H1 (cell line): ENCODE measurements at regions not wholly inside any gene's neighbourhood (a gene's known extent, or its start where the extent isn't known, plus 50 kb on each side); places are given as distances from the start of the nearest gene placed in this dataset.
A peak's percentile ranks its signal among the peaks of the same experiment; 100 is the strongest.

Experiments used
- CTCF ChIA-PET: fragments of 300-600 bp; sonication (Branson Sonifier 250); formaldehyde crosslinking; loops from one replicate; lab custom pipeline; 2021; ENCODE audit not compliant: partially characterized antibody; lab: Charles Lee
- POLR2A ChIA-PET: fragments of 300-600 bp; sonication (Branson Sonifier 250); formaldehyde crosslinking; loops from one replicate; lab custom pipeline; 2021; ENCODE audit warnings: inconsistent platforms; ENCODE audit not compliant: partially characterized antibody; lab: Charles Lee
- DNase-seq, 2 experiments: peaks; one replicate each; pipeline versions ENCODE4 v3.0.0 to v3.0.0-alpha.2; 2010 to 2022; ENCODE audit warnings: low spot score in 2 of 2, low read depth in 1 of 2, mixed read lengths in 1 of 2
- FAIRE-seq: peaks from 2 replicates; lab custom pipeline; 2011; peaks lifted over from hg19 to GRCh38; lab: Jason Lieb, UNC
- H2AFZ ChIP-seq: 2 replicates; pipeline ENCODE4 v1.8.1; 2012; ENCODE audit warnings: low read length, inconsistent platforms
- H2AK5ac ChIP-seq: 2 replicates; pipeline ENCODE4 v1.6.1; 2013; ENCODE audit warnings: low read depth, low read length
- H2BK120ac ChIP-seq: replicated peaks from 2 replicates; pipeline ENCODE3; 2013; ENCODE audit warnings: low read depth, low read length, inconsistent platforms
- H2BK12ac ChIP-seq: 2 replicates; pipeline ENCODE4 v1.6.1; 2013; ENCODE audit warnings: low read depth, low read length
- H2BK15ac ChIP-seq: 2 replicates; pipeline ENCODE4 v1.6.1; 2013; ENCODE audit warnings: low read length
- H2BK20ac ChIP-seq: 2 replicates; pipeline ENCODE4 v1.6.1; 2013; ENCODE audit warnings: low read length
- H2BK5ac ChIP-seq: 2 replicates; pipeline ENCODE4 v1.6.1; 2013; ENCODE audit warnings: low read depth, low read length
- H3K14ac ChIP-seq: 2 replicates; pipeline ENCODE4 v1.6.1; 2013; ENCODE audit warnings: inconsistent platforms; ENCODE audit not compliant: insufficient read length
- H3K18ac ChIP-seq: 2 replicates; pipeline ENCODE4 v1.6.1; 2013; ENCODE audit warnings: low read length; ENCODE audit errors: extremely low read depth
- H3K23ac ChIP-seq: 2 replicates; pipeline ENCODE4 v1.6.1; 2013; ENCODE audit warnings: inconsistent platforms; ENCODE audit not compliant: insufficient read length
- H3K23me2 ChIP-seq: 2 replicates; pipeline ENCODE4 v1.6.1; 2013; ENCODE audit warnings: low read depth, low read length
- H3K27ac ChIP-seq: 2 replicates; pipeline ENCODE4 v1.6.1; 2011; ENCODE audit warnings: low read depth, low read length, inconsistent platforms
- H3K27me3 ChIP-seq, 4 experiments: replicated peaks in 1 of 4; 1 replicate in 1 of 4; 2 replicates in 3 of 4; pipeline versions ENCODE4 v1.6.1 to v1.8.1; 2011 to 2013; ENCODE audit warnings: low read length in 3 of 4, mild to moderate bottlenecking in 3 of 4, inconsistent platforms in 2 of 4, mixed read lengths in 2 of 4, moderate library complexity in 1 of 4; ENCODE audit not compliant: control insufficient read depth in 3 of 4, insufficient read depth in 3 of 4; ENCODE audit errors: extremely low read depth in 1 of 4
- H3K36me3 ChIP-seq, 4 experiments: 2 replicates each; pipeline versions ENCODE4 v1.6.1 to v1.8.1; 2011 to 2013; ENCODE audit warnings: mild to moderate bottlenecking in 4 of 4, low read length in 3 of 4, moderate library complexity in 2 of 4, control low read depth in 1 of 4, inconsistent platforms in 1 of 4; ENCODE audit not compliant: insufficient read depth in 4 of 4, control insufficient read depth in 2 of 4
- H3K4ac ChIP-seq: replicated peaks from 2 replicates; pipeline ENCODE3; 2013; ENCODE audit warnings: low read length, low read depth, mixed read lengths, inconsistent platforms; ENCODE audit not compliant: insufficient read length
- H3K4me1 ChIP-seq, 4 experiments: replicated peaks in 1 of 4; 1 replicate in 1 of 4; 2 replicates in 3 of 4; pipeline versions ENCODE4 v1.6.1 to v1.8.1; 2011 to 2013; ENCODE audit warnings: low read length in 3 of 4, inconsistent platforms in 2 of 4, mixed read lengths in 1 of 4; ENCODE audit not compliant: insufficient read depth in 4 of 4, control insufficient read depth in 3 of 4
- H3K4me2 ChIP-seq, 2 experiments: 2 replicates each; pipeline versions ENCODE4 v1.6.1 to v1.8.1; 2011 to 2013; ENCODE audit warnings: low read depth in 2 of 2, low read length in 2 of 2, control low read depth in 1 of 2, inconsistent platforms in 1 of 2, mild to moderate bottlenecking in 1 of 2; ENCODE audit not compliant: insufficient read depth in 1 of 2
- H3K4me3 ChIP-seq, 4 experiments: fragments of 200-600, 300-600 bp in 1 of 4; sonication (generic), shearing (Covaris generic), sonication (Bioruptor Twin) in 1 of 4; 2 replicates each; pipeline versions ENCODE4 v1.5.1 to v1.8.1; 2011 to 2016; ENCODE audit warnings: low read length in 4 of 4, low read depth in 3 of 4, control low read depth in 2 of 4, inconsistent platforms in 2 of 4, mild to moderate bottlenecking in 2 of 4, mixed read lengths in 1 of 4, moderate library complexity in 1 of 4; ENCODE audit not compliant: insufficient read depth in 2 of 4; ENCODE audit errors: extremely low read depth in 1 of 4
- H3K56ac ChIP-seq: replicated peaks from 2 replicates; pipeline ENCODE3; 2013; ENCODE audit warnings: low read depth, mild to moderate bottlenecking, mixed read lengths, low read length, inconsistent platforms; ENCODE audit not compliant: insufficient read length
- H3K79me1 ChIP-seq: 2 replicates; pipeline ENCODE4 v1.6.1; 2013; ENCODE audit warnings: low read depth, low read length, control low read depth
- H3K79me2 ChIP-seq, 2 experiments: 2 replicates each; pipeline versions ENCODE4 v1.6.1 to v1.8.1; 2012 to 2013; ENCODE audit warnings: low read length in 2 of 2, mild to moderate bottlenecking in 2 of 2, inconsistent platforms in 1 of 2; ENCODE audit not compliant: insufficient read depth in 2 of 2, control insufficient read depth in 1 of 2
- H3K9ac ChIP-seq, 4 experiments: replicated peaks in 1 of 4; 1 replicate in 1 of 4; 2 replicates in 3 of 4; pipeline versions ENCODE4 v1.6.1 to v1.8.1; 2011 to 2013; ENCODE audit warnings: low read depth in 3 of 4, low read length in 3 of 4, control low read depth in 2 of 4, mild to moderate bottlenecking in 2 of 4, moderate library complexity in 2 of 4, inconsistent platforms in 1 of 4; ENCODE audit errors: extremely low read depth in 1 of 4
- H3K9me3 ChIP-seq, 2 experiments: 2 replicates each; pipeline versions ENCODE4 v1.6.1 to v1.8.1; 2012 to 2013; ENCODE audit warnings: mild to moderate bottlenecking in 2 of 2, moderate library complexity in 2 of 2, control low read depth in 1 of 2, inconsistent platforms in 1 of 2, low read depth in 1 of 2, low read length in 1 of 2, mixed read lengths in 1 of 2; ENCODE audit not compliant: insufficient read depth in 2 of 2
- H4K20me1 ChIP-seq, 2 experiments: replicated peaks in 1 of 2; 2 replicates each; pipeline versions ENCODE3 to v1.8.1; 2011 to 2013; ENCODE audit warnings: inconsistent platforms in 2 of 2, low read length in 2 of 2, mild to moderate bottlenecking in 1 of 2; ENCODE audit not compliant: insufficient read depth in 2 of 2, control insufficient read depth in 1 of 2
- H4K5ac ChIP-seq: 2 replicates; pipeline ENCODE4 v1.6.1; 2013; ENCODE audit warnings: low read length, low read depth, mixed read lengths, inconsistent platforms; ENCODE audit not compliant: insufficient read length
- H4K8ac ChIP-seq: 2 replicates; pipeline ENCODE4 v1.8.0; 2013; ENCODE audit warnings: mild to moderate bottlenecking, moderate library complexity, low read length, inconsistent platforms; ENCODE audit not compliant: insufficient read depth; ENCODE audit errors: extremely low read depth
- H4K91ac ChIP-seq: replicated peaks from 2 replicates; pipeline ENCODE3; 2013; ENCODE audit warnings: low read length, mixed read lengths, inconsistent platforms; ENCODE audit not compliant: insufficient read length
- SAP30 ChIP-seq: fragments of 300-600 bp; sonication (generic); IDR thresholded peaks from 2 replicates; pipeline ENCODE4 v1.7.1; 2012; ENCODE audit warnings: low read length, moderate library complexity, mild to moderate bottlenecking, inconsistent platforms; ENCODE audit not compliant: insufficient read depth, insufficient replicate concordance
- WGBS, 2 experiments: shearing (Covaris generic) in 1 of 2; methylation state at CpG; one replicate each; pipeline versions ENCODE4 v1.1.6 to v1.1.7; 2013 to 2015; ENCODE audit warnings: low lambda C conversion rate in 2 of 2, mixed read lengths in 2 of 2, inconsistent platforms in 1 of 2, low coverage in 1 of 2, missing lambda C conversion rate in 1 of 2; ENCODE audit not compliant: insufficient replicate concordance in 2 of 2, insufficient coverage in 1 of 2, insufficient read length in 1 of 2; ENCODE audit errors: extremely low coverage in 1 of 2, missing lambda C conversion rate in 1 of 2; 5-methylcytosine and 5-hydroxymethylcytosine counted together

DNA sequence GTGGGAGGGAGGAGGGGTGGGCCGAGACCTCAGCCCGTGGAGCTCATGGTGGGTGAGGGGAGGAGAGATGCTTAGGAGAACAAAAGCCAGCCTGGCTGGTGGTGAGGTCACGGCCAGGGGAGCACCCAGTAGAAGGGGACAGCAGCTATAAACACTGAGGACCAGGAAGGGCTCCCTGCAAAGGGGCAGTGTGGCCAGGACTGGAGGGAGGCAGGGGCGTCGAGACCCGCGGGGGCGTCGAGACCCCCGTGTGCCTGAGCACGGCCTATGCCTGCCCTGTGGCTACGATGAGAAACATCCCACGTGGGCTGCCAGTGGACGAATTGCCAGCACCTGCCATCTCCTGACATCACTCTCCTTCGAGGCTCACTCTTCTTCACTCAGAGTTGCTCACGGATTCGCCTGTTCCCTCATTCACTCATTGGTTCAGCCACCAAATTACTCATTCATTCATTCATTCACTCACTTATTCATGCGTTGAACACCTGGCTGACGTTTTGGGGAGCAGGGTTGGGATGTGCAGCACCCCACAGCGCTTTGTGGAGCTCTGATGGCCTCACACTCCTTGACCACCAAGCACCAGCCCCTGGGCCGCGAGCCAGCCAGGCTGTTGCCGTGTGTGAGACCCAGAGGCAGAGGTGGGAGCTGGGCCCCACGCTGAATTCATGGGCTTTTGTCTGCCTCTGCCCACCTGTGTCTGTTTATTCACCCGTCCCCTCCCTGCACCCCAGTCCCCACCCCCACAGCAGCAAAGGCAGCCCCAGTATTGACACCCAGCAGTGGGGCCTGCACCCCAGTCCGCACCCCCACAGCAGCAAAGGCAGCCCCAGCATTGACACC is 61.2 kb upstream of the BHLHE23 start:
- WGBS, 2 experiments: 80% methylated on average over 26 of the region's 26 CpGs; no CpG with 5 or more reads in 1 of the 2 experiments
- CTCF ChIA-PET: interaction anchor here (2.1 kb wide), 1 partner anchor 12 kb away, joined by 5 read pairs; no protein-coding TSS in a partner anchor
- FAIRE-seq: no peak
- Histone ChIP-seq H3K4ac (no peak overlapping the region), H3K4me3 (no peak overlapping the region), H3K9me3 (no peaks in the 10 kb centered on the region; a peak in 1 of 4 replicates), H4K8ac (no peak overlapping the region), H3K79me1 (no peaks in the 10 kb centered on the region), H3K23ac (no peak overlapping the region), H3K36me3 (no peaks in the 10 kb centered on the region), H2AFZ (no peak overlapping the region)
- no peak for TF ChIP-seq SAP30
- TF ChIP-seq, all 59 proteins: peak for 0
- H4K91ac ChIP-seq: no peak overlapping the region
- H3K4me2 ChIP-seq: no peak overlapping the region
- H2BK12ac ChIP-seq: no peak overlapping the region
- no peak overlapping the region for H2BK5ac ChIP-seq
- no peaks in the 10 kb centered on the region for H4K20me1 ChIP-seq
- no peak overlapping the region for H2BK20ac ChIP-seq
- no peak overlapping the region for H3K9ac ChIP-seq
- H2BK15ac ChIP-seq: 0 out of 2 replicates have a peak overlapping the region, but pooled peaks have one; percentile 40
- H3K79me2 ChIP-seq: no peaks in the 10 kb centered on the region
- peaks cover 9 to 19% (median 17%) of the 10 kb centered on the region in 4 experiments for H3K27me3 ChIP-seq
- POLR2A ChIA-PET: no interaction called here
- H3K18ac ChIP-seq: no peak overlapping the region
- H3K14ac ChIP-seq: no peak overlapping the region
- no peak overlapping the region for H4K5ac ChIP-seq
- H2AK5ac ChIP-seq: no peak overlapping the region
- H3K56ac ChIP-seq: no peak overlapping the region
- no peak overlapping the region for H2BK120ac ChIP-seq
- H3K27ac ChIP-seq: no peak overlapping the region
- peaks cover 3% of the 10 kb centered on the region; the same call in 1 of the 2 replicates for H3K23me2 ChIP-seq
- H3K4me1 ChIP-seq: peaks cover 0 to 6% (median 1%) of the 10 kb centered on the region in 4 experiments; a peak in 5 of 7 replicates
- DNase-seq: no peak
